Calu3 (cell line): ENCODE measurements at regions not wholly inside any gene's neighbourhood (a gene's known extent, or its start where the extent isn't known, plus 50 kb on each side); places are given as distances from the start of the nearest gene placed in this dataset.

Experiments
- BruUV-seq: library from RNA; stranded (reverse); fragments of 400-500 nt; replicated peaks from 2 replicates; lab custom pipeline; 2021; lab: Mats Ljungman, UMichigan
- CTCF ChIA-PET: fragments of 300-600 bp; sonication (Branson Sonifier 250); formaldehyde crosslinking; loops from one replicate; lab custom pipeline; 2022; ENCODE audit warnings: antibody characterized with exemption; lab: Charles Lee
- DNase-seq: peaks from one replicate; pipeline ENCODE4 v3.0.0; 2022
- H3K27ac Mint-ChIP-seq: one replicate; pipeline ENCODE4 v1.8.0; 2022; ENCODE audit warnings: mixed read lengths; ENCODE audit not compliant: unreplicated experiment
- H3K27me3 Mint-ChIP-seq: one replicate; pipeline ENCODE4 v1.8.0; 2022; ENCODE audit warnings: mixed read lengths; ENCODE audit not compliant: unreplicated experiment
- H3K36me3 Mint-ChIP-seq: one replicate; pipeline ENCODE4 v1.8.0; 2022; ENCODE audit warnings: mild to moderate bottlenecking, moderate library complexity, mixed read lengths; ENCODE audit not compliant: insufficient read depth, unreplicated experiment
- H3K4me1 Mint-ChIP-seq: one replicate; pipeline ENCODE4 v1.8.0; 2022; ENCODE audit warnings: mild to moderate bottlenecking, low read depth, mixed read lengths; ENCODE audit not compliant: unreplicated experiment
- H3K4me3 Mint-ChIP-seq: one replicate; pipeline ENCODE4 v1.8.0; 2022; ENCODE audit warnings: mild to moderate bottlenecking, low read depth, moderate library complexity, mixed read lengths; ENCODE audit not compliant: unreplicated experiment
- H3K9me3 Mint-ChIP-seq: one replicate; pipeline ENCODE4 v1.8.0; 2022; ENCODE audit warnings: low read depth, mixed read lengths; ENCODE audit not compliant: unreplicated experiment
- intact Hi-C: fragments of 100-400 bp; cut with micrococcal nuclease; formaldehyde crosslinking; loops from one replicate; pipeline ENCODE4 v1.10.0; 2022; ENCODE audit not compliant: unreplicated experiment
- TF ChIP-seq, protein P1 (sequence below): fragments of 200-600 bp; IDR thresholded peaks from one replicate; pipeline ENCODE4 v1.8.0; 2022; ENCODE audit warnings: antibody characterized with exemption; ENCODE audit not compliant: unreplicated experiment

DNA sequence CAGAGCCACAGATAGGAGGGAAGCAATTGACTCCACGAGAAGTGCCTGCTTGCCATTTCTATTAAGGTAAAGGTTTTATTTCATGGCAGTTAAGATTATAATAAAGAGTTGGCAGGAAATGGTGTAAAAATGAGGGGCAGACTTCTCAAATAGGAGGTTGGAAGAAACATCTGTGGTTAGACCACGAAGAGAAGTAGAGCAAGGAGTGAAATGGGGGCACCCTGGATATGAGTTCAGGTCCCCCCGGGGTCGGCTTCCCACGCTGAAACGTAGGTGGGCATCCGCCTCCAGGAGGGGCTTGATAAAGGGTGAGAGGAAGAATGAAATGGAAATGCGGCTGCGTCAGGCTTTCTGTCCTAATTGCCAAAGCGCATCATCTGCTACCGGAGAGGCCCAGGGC, 209.1 kb downstream of the MAF start:
- H3K36me3 Mint-ChIP-seq: no peaks in the 10 kb centered on the region
- TF ChIP-seq, protein P1, sequence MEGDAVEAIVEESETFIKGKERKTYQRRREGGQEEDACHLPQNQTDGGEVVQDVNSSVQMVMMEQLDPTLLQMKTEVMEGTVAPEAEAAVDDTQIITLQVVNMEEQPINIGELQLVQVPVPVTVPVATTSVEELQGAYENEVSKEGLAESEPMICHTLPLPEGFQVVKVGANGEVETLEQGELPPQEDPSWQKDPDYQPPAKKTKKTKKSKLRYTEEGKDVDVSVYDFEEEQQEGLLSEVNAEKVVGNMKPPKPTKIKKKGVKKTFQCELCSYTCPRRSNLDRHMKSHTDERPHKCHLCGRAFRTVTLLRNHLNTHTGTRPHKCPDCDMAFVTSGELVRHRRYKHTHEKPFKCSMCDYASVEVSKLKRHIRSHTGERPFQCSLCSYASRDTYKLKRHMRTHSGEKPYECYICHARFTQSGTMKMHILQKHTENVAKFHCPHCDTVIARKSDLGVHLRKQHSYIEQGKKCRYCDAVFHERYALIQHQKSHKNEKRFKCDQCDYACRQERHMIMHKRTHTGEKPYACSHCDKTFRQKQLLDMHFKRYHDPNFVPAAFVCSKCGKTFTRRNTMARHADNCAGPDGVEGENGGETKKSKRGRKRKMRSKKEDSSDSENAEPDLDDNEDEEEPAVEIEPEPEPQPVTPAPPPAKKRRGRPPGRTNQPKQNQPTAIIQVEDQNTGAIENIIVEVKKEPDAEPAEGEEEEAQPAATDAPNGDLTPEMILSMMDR: no peak
- no peak overlapping the region for H3K27ac Mint-ChIP-seq
- H3K4me3 Mint-ChIP-seq: no peak overlapping the region
- H3K4me1 Mint-ChIP-seq: no peaks in the 10 kb centered on the region
- CTCF ChIA-PET: no interaction called here
- H3K9me3 Mint-ChIP-seq: peaks cover 2% of the 10 kb centered on the region
- no peak for DNase-seq
- intact Hi-C loops: no loop called here
- peaks cover 54% of the 10 kb centered on the region for H3K27me3 Mint-ChIP-seq
- BruUV-seq: no TSS peak

GRCh38 chr16:79390481-79391051, 210.0 kb downstream of the MAF start:
- H3K36me3 Mint-ChIP-seq: no peaks in the 10 kb centered on the region
- BruUV-seq: no TSS peak
- no peak overlapping the region for H3K27ac Mint-ChIP-seq
- TF ChIP-seq, protein P1: no peak
- intact Hi-C loops: no loop called here
- H3K27me3 Mint-ChIP-seq: peaks cover 47% of the 10 kb centered on the region
- H3K4me1 Mint-ChIP-seq: no peaks in the 10 kb centered on the region
- H3K9me3 Mint-ChIP-seq: peaks cover under 1% of the 10 kb centered on the region
- no peak for DNase-seq
- CTCF ChIA-PET: no interaction called here
- H3K4me3 Mint-ChIP-seq: no peak overlapping the region

DNA sequence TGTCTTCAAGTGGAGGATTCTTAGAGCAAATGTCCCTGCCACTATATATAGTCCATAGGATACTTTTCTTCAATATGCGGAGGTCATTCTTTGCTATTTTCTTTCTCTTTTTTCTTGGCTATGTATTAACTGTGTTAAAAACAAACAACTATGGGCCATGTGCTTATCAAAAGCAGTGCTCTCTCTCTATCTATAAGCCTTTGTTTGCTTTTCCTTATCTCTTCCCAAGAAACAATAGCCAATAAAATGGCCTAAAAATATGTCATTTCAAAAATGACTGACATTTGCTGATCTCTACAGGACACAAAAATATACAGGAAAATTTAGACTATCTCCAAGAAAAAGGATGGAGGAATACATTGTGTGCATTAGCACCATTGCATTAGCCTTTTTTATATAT, 212.1 kb downstream of the MAF start:
- no peak for DNase-seq
- Mint-ChIP-seq H3K4me3 (no peak overlapping the region), H3K27ac (no peak overlapping the region), H3K4me1 (no peaks in the 10 kb centered on the region), H3K9me3 (peaks cover 2% of the 10 kb centered on the region), H3K36me3 (no peaks in the 10 kb centered on the region), H3K27me3 (peaks cover 29% of the 10 kb centered on the region)
- CTCF ChIA-PET: no interaction called here
- intact Hi-C loops: no loop called here
- TF ChIP-seq, protein P1: no peak
- no TSS peak for BruUV-seq

DNA sequence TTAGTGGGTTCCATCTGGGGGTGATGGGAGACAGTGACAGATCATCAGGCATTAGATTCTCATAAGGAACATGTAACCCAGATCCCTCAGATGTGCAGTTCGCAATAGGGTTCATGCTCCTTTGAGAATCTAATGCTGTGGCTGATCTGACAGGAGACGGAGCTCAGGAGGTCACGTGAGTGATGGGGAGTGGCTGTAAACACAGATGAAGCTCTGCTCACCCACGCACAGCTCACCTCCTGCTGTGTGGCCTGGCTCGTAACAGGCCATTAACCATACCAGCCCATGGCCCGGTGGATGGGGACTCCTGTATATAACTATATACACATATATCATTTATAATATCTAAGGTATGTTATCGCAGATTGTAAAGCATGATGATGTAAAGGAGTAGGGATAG, 214.2 kb downstream of the MAF start:
- no peaks in the 10 kb centered on the region for H3K36me3 Mint-ChIP-seq
- no TSS peak for BruUV-seq
- peaks cover 2% of the 10 kb centered on the region for H3K9me3 Mint-ChIP-seq
- no peak overlapping the region for H3K4me3 Mint-ChIP-seq
- H3K27me3 Mint-ChIP-seq: peaks cover 11% of the 10 kb centered on the region
- no peak for DNase-seq
- TF ChIP-seq, protein P1: no peak
- intact Hi-C loops: no loop called here
- CTCF ChIA-PET: interaction anchor here (0.6 kb wide), 1 partner anchor 22 kb away, joined by 4 read pairs; no protein-coding TSS in a partner anchor
- no peak overlapping the region for H3K27ac Mint-ChIP-seq
- no peaks in the 10 kb centered on the region for H3K4me1 Mint-ChIP-seq
